Stimulated activated CD4-positive, alpha-beta T cell treated with anti-CD3 and anti-CD28 coated beads, Interleukin-1b, Interleukin-23, amount 100 ng/mL, for 1 hour (primary cell): ENCODE measurements at regions not wholly inside any gene's neighbourhood (a gene's known extent, or its start where the extent isn't known, plus 50 kb on each side); places are given as distances from the start of the nearest gene placed in this dataset.

Source experiments
- DNase-seq, 2 donors: peaks; one replicate each; pipeline ENCODE4 v3.0.0-alpha.2; 2020; ENCODE audit warnings: low read depth in 2 of 2

DNA sequence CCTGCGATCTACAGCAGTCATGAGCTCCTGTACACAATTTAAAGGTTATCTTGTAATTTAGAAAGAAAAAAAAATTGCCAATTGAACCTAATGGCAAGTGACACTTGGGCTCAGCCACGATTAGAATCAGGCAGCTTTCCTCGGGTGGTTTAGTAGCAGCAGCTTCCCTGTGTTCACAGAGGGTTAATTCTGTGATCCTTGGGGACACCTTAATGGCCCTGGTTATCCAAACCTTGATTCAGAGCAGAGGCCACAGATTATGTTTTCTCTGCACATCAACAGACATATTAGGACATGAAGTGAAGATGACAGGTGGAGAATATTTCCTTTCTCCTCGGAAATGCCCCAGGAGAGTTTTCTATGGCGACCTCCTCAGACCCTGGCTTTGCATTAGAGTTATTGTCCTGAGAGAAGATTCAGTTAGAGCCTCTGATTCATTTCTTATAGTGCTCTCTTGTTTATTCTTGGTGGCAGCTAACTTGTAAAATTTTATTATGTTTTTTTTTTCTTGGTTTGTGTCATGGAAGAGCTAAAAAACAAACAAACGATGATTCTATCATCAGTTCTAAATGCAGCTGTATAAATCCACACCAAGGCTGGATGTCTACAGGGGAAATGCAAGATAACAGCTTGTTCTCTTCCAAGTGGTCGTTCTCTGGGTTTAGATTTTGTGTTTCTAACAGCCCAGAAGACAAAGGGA is 351.2 kb upstream of the DYNLRB2 start:
- no peak for DNase-seq

DNA sequence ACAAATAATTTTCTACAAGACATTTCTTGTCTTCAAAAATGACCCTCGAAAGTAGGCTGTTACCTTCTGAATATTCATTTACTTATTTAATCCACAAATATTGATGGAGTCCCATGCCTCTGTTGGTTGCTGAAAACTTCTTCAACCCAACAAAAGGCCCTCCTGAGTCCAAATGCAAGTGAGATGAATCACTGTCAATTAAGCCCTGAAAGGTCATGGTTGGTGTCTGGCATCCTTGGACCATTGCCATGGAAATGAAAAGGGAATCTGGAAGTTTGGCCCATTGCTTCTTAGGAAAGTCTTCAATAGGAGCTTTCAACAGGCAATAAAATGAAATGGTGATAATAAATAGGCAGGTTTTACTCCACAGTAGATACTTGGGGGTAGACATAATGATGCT is 364.7 kb upstream of the DYNLRB2 start:
- no peak for DNase-seq

DNA sequence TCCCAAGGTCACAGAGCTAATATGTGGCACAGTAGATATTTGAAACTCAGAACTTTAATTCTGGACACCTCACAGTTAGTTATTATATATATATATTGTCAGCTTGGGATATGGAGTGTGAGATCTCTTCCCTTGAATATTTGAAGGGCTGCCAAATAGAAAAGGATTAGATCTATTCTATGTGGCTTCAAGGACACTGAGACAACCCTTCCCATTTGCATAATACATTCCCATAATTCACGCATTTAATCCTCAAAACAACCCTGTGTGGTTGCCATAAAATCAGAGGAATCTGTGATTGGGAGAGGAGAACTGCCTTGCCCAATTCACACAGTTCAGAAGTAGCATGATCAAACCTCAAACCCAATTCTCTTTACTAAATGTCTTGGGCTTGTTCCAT is 365.8 kb upstream of the DYNLRB2 start:
- no peak for DNase-seq

DNA sequence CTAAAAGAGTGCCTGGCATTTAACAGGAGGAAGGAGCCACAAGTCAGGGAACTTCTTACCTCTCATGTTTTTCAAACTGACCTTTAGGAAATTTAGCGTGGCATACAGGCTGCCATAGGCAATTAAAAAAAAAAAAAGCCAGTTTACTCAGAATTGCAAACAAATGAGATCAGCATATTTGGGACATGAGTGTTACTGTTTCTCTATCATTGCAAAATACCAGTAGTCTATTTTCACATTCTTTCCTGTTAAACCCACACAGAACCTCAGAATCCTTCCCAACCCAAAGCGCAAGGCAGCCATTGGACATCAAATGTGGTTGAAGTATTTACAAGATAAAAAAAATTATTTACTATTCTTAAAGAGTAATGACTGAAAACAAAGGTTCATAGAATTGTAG is 366.4 kb upstream of the DYNLRB2 start:
- no peak for DNase-seq

DNA sequence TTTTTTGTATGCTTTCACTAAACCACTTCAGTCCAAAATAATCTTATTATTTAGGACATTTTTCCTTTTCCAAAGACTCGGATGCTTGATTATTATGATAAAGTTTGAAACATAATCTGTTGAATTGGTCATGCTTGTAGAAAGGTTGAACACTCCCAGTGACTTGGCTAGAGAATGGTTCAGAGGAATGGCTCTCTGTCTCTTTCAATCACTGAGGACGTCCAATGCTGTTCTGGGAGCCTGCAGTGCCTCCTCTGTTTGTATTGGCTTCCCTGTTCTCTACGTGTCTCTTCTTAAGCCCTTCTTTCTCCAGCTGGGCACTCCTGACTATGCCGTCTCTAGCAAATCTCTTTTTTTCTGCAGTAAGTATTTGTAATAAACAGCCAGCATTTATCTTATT is 369.0 kb upstream of the DYNLRB2 start:
- DNase-seq = no peak

DNA sequence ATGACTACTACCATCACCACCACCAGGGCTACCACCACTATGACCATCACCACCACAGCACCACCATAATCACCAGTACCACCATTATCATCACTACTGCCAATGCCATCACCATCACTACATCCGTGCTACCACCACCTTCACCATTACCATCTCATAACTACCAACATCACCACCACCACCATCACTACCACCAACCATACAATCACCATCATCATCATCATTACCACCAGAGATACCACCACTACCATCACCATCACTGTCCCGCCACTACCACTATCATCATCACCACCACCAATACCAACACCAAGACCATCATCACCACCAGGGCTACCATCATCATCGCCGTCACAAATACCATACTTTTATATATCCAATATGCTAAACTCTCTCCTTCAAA is 369.6 kb upstream of the DYNLRB2 start:
- DNase-seq = no peak

DNA sequence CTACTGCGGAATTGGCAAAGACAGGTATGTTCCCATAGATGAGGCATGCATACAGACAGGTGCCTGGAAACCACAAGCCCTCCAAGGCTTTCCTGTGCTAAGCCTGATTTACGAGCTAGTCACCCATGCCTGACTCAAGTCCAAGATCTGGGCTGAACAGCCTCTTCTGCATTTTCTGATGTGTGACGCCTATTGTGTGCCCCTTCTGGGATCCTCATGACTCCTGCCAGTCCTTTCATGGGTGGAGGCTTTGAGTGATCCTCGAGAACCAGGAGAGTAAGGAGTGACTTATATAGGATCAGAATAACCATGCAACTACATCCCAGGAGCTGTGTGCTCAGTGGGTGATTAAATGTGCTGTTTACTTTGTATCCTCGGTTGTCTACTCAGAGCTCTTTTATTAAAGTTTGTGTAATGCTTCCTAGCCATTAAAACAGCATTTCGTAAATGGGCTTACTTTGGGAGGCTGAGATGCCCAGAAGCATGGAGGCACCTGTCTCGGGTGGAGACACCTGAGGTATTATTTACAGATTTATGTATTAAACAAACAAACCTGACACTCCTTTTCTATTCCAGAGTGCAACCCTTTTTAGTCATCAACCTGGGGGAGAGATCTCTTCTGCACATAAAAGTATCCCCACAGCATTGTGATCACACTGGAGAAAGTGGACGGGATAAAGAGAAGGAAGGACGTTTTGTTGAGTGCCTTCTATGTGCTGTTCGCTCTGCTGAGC is 373.0 kb upstream of the DYNLRB2 start:
- no peak for DNase-seq

DNA sequence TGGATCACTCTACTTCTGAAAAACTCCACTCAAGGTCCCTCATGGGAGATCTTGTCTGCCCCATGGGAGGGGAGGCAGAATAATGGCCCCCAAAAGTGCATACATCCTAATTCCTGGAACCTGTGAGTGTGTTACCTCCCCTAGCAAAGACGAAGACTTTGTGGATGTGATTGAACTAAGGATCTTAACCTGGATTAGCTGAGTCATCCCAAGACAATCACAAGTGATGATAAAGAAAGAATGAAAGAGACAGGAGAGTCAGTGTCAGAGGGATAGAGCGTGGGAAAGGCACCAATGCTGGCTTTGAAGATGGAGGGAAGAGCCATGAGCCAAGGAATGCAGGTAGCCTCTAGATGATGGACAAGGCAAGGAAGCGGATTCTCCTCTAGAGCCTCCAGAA is 374.7 kb upstream of the DYNLRB2 start:
- no peak for DNase-seq

DNA sequence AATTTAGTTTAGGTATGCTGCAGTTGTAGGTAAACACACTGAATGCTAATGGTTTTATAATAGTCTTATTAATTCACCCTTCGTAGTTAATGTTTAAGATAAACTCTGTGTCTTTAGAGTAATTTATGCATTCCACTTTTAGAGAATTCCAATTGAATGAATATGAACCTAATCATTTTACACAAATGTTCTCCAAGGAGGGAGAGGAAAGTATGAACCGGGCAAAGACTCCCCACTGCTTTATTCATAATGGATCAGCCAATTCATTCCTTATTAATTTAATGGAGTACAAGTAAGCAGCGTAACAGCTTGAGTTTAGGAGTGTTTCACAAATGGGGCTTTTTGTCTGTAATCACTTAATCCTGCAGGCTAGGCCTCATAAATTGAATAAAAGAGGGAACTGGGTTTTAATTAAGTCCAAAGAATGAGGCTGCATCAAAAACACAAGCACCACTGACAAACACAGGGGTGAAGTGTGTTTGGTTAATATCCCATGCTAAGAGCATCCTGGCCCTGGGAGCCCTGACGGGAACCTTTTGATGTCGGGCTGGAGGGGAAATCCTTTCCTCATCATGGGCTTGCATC is 375.7 kb upstream of the DYNLRB2 start:
- no peak for DNase-seq

DNA sequence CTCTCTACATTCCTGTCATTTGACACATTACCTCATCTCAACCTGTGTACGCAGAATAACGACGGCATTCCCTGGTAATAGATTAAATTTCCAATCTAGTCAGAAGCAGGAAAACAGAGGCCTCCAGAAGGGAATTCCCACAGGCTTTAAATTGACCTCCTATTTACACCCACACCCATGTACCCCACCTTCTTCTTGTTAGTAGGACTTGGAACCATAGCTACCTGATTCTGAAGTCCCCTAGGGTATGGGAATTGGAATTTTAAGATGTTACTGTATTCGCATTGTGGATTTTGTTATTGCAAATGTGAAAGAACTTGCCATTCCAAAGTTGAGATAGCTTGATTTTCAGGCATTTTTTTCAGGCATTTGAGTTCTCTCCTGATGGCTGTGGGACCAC is 377.5 kb upstream of the DYNLRB2 start:
- DNase-seq = no peak

DNA sequence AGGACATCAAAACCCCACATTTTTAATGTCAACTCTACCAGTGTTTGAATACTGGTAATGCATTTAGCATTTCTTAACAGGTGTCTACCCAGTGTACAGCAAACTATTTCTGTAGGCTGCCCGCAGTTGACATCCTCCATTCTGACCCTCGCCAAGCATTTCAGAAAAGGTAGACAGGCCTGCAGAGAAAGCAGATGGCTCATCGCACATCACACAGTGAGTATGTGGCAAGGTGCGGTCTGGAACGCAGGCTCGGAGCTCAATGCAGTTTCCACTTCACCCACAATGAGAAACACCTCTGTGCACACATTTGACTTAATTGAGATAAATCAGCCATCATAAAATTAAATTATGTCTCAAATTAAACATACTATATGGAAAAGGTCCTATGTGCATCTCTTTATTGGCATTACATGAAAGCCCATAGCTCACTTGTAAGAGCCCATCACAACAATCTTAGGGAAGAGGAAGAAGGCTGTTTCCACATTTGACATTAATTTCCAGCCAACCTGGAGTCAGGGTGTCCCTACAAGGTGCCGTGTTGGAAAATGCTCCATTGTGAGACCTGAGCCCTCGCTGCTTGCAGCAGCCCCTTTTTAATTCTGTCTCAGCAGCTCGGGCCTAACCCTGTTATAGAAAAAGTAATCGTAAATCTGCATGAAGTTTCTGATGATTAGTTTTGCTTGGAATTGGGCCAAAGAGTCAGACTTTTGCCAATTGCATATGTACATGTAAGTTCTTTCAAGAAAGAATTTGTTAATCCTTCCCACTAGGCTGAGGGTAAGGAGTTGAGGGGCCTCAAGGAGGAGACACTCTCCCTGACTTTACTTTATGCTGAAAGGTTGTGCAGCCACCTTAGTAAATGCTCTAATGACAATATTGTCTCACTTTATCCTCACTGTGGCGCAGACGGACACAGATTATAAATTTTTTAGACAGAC is 378.7 kb upstream of the DYNLRB2 start:
- no peak for DNase-seq

DNA sequence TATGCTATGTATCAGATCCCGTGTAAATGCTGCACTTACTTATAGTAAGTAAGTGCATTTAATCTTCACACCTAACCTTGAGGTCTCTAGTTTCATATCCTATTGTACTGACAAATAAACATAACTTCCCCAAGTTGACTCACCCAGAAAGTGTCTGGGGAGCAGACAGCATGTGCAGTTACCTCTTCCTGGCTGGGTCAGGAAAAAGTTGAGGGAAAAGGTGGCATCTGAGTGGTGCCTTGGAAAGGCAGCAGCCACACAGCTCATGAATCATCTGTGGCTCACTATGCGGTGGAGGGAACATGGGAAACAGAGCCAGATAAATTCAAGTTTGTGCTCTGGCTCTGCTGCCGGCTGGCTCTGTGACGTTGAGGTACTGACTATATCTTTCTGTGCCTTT is 382.0 kb upstream of the DYNLRB2 start:
- no peak for DNase-seq

DNA sequence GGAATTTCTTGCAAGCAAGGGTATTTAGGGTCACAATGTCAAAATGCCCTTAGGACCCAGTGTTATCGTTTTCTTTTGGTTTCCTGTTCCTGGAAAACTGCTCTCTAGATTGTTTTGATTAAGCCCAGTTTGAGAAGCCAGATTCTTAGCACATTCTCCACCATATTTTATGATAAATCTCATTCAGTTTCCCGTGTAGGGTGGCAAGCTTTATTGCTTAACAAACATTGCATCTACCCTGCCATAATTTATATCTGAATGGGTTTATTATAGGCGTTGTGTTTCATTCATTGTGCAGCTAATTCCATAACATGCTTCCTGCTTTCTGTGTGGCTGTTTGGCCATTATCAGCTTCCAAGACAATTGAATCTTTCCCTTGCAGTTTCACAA is 389.1 kb upstream of the DYNLRB2 start:
- no peak for DNase-seq

DNA sequence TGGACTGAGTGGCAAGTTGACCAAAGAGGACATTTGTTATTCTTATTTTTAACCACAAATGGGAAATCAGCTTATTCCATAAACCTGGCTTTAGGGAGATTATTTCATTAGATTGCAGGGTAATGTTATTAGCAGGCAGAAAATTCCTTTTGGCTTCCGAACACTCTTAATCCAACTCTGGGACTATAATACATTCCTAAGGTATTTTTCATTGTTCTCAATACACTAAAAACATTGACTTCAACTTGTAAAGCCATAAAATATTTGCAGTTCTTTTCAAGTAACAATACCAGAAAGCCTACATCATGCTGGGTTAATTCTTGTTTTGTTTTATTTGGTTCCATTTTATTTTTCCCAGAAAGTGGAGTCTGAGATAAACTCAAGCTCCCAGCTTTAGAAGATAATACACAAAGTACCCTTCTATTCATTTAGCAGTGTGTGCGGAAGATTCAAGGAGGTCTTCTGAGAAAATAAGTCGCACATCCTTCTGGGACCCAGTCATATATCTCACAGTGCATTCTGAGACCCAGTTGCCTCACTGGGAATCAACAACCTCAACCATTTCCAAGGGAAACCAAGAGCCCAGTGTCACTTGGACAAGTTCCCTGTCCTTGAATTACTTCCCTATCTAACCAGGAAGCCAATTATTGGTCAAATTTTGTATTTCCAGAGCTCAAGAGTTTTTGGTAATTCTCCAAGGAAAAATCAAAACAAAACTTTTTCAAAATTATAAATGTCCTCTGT is 389.6 kb upstream of the DYNLRB2 start:
- no peak for DNase-seq

DNA sequence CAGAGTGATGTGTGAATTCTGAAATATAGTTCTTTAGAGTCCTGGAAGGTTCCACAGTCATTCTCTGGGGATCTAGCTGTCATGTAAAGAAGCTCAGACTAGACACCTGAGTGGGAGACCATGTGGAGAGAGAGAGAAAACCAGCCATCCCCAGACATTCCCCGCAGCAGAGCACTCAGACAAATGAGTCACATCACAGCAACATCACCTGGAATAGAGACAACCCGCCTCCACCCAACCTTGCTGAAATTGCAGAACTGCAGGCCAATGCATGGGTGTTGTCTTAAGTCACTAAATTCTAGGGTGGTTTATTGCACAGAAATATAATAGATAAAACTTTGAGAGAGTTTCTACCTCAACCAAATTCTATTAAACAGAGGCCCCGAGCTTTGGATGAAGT is 392.0 kb upstream of the DYNLRB2 start:
- DNase-seq = no peak

DNA sequence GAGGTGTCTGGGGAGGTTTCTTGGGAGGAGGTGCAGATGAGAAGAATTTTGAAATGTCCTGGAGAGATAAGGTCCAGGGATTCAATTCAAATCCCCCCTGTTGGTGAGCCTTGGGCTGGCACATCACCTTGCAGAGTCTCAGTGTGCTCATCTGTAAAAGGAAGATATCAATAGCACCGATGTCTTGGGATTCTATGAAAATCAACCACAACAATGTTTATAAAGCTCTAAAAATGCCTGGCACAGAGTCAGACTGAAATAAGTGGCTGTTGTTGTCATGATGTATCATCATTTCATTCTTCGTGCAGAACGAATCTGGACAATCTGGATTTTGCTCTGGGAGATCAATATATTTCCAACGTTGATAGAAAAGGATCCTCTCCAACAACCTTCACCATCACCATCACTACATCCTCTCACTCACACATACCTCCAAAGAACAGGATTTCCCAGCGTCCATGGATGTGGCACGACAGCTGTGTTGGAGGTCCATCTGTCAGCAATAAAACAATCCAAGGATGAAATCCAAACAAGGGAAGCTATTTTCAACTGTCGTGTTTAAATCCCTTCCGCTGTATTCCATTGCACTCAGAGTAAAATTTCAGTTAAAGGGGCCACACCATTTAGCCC is 393.7 kb upstream of the DYNLRB2 start:
- DNase-seq = no peak

DNA sequence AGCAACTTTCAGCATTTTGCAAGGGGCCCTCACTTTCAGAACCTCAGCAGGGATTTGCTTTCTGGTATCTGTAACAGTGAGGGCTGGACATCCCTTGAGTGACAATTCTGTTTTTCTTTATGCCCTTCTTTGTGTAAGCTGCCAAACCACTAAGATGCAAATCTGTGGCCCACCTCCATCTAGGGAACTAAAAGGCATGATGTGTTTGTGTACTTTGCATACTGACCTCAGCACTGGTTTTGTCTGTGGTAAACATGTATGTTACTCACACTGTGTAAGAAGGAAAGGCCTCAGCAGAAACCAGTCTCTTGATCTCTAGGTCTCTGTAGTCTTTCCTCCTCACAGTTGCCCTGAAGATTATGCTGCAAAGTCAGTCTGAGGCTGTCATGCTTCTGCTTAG is 396.6 kb upstream of the DYNLRB2 start:
- no peak for DNase-seq

DNA sequence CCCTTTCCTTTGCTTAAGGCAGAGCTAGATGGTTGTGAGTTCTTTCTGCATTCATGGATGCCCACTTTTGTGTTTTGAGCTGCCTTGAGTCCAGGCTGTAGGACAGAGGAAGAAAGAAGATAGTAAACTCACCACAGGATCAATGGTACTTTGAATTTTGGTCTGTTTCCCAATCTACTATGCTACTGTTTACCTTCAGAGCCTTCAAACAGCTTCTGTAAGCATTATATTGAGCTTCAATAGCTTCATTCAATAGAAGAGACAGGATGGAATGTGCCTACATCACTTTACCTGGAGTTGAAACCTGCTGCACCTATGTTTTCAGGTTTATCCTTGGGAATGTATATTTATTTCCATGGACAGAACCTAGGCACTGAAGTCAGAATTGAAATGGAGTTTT is 397.9 kb upstream of the DYNLRB2 start:
- DNase-seq = no peak

DNA sequence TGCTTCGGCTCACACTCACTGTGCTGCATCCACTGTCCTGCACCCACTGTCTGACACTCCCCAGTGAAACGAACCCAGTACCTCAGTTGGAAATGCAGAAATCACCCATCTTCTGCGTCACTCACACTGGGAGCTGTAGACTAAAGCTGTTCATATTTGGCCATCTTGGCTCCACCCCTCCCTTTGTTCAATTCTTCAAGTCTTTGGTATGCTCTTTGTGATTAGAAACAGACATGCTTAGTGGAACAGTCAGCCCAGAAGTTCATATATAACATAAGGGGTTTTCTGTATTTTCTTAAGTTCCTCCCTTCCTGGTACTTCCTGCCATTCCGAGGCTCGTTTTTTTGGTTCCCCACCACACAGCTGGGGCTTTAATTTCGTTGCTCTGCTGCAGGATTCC is 398.5 kb upstream of the DYNLRB2 start:
- DNase-seq = no peak

DNA sequence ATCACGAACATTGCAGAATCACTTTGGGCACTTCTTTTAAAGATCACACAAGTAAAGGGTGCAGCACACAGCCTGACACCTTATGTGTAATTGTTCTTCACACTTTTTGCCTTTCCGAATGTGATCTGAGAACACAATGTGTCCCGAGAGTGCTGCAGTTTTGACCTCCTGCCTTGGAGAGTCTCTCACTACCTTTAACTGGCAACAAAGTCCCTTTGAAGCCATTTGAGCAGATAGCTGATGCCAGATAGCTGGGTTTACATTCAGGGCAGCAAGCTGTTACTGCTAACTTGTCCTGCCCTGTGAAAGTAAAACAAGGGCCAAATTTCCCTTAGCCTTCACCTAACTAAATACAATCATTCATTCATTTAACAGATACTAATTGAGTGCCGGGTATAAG is 411.0 kb upstream of the DYNLRB2 start:
- no peak for DNase-seq

DNA sequence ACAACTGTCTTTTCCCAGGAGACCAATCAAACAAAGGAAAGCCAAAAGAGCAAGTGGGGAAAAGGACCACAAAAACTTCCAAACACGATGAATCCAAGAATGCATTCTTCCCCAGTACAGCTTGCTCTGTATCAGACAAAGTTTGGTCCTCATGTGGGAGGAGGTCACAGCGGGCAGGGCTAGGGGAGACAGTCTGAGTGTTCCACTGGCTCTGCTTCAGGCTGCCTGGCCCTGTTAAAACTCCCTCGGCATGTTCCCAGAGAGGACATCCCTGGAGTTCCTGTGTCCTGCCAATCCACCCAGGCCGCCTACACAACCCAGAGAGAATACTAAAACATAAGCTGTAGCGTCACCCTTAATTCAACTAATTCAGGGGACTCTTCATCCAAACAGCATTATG is 415.1 kb upstream of the DYNLRB2 start:
- no peak for DNase-seq
